Stimulated activated CD8-positive, alpha-beta memory T cell treated with anti-CD3 and anti-CD28 coated beads, Interleukin-7, amount 100 ng/mL, for 1 hour (primary cell): ENCODE measurements at regions not wholly inside any gene's neighbourhood (a gene's known extent, or its start where the extent isn't known, plus 50 kb on each side); places are given as distances from the start of the nearest gene placed in this dataset.
"Not testable (repeated sequence)": the region's sequence is repeated elsewhere in the genome, so short reads cannot be mapped to it uniquely, and the experiment has no call there.

Experiments
- DNase-seq, 2 donors: peaks; one replicate each; pipeline ENCODE4 v3.0.0-alpha.2; 2020; ENCODE audit warnings: low read depth in 2 of 2

DNA sequence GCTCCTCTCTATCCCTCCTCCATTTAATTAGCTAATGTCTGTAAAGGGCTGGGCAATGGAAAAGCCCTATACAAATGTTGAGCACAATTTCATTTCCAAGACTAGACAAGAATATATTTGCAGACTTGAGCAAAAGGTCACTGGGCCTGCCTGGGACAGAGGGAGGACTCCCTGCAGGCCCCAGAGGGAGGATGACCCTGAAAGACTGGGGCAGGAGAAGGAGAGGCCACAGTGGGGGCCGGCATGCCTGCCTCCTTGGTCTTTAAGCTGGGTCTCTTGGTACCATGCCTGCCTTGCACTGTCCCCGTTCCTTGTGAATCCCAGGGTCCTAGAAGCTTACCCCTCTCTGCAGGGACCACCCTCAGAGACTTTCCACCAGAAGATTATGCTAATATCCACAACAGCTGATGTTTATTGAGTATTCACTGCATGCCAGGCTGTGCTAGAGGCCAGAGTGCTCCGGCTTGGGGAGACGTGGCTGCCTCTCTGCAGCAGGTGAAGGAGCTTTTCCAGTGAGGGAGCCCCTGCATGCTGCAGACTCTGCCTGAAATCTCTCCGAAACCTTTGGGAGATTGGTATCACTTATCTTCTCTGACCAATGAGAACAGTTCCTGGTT lies 72.7 kb upstream of the HSPA9 start:
- DNase-seq: no peak

DNA sequence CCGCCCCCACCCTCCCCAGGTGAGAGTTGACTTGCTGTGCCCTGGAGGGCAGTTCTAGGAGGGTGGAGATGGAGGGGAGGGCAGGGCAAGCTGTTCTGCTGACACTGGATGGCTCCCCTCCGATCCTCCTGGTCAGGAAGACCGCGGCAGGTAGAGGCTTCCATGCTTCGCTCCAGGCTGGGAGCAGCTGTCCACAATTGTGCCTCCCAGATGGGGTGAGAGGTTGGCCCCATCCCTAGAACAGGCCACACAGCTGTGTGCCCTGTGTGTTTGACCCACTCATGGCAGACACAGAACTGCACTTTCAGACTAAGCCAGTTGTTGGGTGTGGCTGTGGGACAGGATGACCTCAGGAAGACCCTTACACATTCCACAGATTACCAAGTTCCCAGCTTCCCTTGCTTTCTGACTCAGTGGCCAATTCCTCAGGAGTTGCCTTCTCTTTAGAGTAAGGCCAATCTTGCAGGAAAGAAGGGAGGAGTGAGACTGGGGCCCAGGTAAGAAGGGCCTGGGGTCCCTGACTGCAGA lies 72.1 kb upstream of the HSPA9 start:
- no peak for DNase-seq

DNA sequence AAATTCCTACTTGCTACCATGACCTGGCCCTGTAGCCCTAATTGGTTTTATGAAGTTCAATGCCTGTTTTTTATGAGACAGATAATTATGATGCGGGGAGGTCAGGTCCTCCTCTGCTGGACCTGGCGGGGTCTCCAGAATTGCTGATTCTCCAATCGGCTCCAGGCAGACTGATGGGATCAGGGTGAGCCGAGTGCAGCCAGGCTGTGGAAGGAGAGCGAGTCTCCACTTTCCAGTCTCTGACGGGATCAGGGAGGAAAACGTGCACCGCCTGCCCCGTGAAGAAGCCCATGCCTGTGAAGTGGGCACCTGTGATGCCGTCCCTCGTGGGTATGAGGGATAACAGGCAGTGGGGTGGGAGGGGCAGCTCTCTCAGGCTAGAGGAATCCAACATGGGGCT lies 71.5 kb upstream of the HSPA9 start:
- no peak for DNase-seq

DNA sequence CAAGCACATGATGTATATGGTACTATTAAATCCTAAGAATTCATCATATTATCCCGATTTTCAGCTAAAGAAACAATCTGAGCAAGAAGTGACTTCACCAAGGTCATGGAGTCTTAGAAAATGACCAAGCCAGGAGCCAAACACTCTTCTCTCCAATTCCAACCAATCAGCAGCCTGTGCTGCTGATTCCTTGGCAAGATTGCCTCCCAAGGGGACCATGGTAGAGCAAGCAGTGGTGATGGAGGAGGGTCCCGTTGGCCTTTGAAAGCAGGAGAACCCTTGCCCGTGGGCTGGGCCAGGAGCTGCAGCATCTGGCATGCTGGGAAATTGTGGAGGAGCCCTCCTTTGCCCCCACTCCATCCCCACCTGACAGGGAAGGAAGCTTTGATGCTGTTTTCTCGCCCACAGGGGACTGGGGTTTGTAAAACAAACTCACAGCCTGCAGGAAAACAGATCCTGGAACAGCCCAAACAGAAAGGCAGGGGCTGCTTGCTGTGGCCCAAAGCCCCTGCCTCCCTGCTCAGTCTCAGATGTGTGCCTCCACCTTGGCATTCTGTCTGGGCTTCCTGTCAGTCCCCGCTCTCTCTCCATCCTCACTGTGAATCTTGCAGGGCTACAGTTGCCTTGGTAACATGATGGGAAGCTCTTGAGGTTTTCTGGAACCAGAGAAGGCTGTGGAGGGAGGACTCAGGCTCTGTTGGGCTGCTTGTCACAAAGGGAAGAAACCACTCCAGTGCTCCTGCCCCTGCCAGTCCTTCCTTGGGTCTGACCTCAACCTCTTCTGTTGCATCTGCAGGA lies 70.8 kb upstream of the HSPA9 start:
- DNase-seq: no peak

DNA sequence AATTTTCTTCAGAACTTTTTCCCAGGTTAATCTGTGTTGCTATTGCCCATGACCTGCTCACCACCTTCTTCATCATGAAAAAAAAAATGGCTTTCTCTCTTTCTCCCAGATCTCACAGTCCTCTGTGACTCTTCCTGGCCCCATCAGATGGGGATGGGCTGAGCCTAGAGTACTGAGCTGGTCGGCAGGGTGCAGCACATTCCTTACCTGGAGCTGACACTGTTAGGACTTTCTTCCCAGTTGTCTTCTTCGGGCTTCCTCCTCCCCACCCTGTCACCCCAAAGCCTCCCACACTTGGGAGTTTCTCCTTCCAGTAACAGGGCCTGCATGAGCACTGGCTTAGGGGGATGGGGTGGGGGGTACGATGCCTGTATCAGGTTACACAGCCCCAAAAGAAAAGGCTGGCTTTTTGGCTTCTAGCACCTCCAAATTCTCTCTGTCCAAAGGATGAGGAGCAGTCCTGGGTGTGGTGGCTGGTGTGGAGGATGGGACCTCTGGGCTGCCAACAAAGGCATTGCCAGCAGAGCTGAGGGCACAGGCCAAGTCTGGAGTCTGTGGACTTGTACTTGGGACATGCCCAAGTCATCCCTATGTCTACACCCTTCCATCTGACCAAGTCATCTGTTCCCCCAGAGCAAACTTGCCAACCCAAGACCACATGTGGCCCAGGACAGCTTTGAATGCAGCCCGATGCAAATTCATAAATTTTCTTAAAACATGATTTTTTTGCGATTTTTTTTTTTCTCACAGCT lies 68.0 kb upstream of the HSPA9 start:
- no peak for DNase-seq

DNA sequence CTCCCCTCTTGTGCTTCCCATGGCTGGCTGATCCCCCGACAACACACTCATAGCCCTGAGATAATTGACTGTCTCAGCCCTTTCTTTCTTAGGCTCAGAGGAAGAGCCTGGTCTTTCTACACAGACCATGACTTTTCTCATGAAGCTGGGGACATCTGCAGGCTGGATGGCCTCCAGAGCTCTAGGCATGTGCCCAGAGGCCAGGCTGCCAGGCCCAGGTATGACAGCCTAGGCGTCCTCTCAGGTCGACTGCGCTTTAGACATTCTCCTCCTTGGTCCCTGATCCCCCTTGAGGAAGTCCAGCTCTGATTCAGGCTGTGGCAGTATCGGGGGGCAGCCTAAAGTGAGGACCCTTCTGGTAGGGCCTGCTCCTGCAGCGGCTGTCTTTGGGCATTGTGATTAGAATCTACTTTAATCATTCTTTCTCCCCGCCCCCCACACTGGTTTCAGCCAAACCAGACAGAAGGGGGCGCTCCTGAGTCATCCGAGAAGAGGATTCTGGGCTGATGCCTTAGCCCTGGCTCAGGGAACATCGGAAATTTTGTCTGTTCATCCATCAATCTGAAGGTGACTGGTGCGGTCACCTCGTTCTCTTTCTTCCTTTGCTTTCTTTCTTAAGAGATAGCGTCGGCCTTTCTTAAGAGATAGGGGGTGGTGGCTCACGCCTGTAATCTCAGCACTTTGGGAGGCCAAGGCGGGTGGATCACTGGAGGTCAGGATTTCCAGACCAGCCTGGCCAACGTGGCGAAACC lies 66.5 kb upstream of the HSPA9 start:
- peak in 1 of 2 donors; percentile 57 for DNase-seq

DNA sequence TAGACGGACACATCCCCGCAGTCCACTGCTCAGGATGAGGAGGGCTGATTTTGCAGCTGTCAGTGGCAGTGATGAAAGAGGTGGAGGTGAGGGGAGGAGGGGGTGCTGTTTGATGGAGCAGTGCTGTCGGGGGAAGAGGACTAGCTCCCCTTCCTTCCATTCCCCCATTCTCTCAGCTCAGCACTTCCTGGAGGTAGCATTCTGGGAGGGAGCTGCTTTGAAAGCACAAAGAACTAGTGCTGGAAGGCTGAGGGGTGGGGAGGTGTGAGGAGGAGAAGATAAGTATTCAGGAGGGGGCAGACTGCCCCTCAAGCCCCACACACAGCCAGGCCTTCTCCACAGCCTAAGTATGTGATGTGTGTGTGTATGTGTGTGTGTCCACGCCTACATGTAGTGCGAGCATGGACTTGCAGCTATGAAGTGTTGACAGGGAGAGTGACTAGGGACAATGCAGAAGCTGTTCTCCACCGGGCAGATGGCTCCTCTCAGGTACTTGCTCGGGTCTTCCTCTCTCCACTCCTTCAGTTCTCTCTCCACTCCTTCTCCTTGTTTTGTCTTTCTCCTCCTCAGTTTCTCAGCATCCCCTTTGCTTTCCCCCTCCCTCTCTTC lies 65.5 kb upstream of the HSPA9 start:
- DNase-seq: no peak

DNA sequence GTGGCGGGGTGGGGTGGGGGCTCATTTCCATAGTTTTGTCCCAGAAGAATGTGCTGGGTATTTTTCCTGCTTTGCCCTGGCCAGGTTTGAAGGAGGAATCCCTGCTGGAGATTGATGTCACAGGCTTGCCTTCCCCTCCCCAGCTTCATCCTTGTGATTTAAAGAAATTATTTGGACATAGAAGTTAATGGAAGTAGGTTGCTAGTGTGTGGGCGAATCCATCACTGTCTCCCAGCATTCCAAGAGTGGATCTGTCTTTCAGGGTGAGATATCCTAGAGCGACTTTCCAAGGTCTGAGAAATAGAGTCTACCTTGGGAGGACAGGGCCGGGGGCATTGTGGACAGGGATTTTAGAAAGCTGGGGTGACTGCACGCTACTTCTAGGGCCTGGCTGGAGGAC lies 64.9 kb upstream of the HSPA9 start:
- no peak for DNase-seq

DNA sequence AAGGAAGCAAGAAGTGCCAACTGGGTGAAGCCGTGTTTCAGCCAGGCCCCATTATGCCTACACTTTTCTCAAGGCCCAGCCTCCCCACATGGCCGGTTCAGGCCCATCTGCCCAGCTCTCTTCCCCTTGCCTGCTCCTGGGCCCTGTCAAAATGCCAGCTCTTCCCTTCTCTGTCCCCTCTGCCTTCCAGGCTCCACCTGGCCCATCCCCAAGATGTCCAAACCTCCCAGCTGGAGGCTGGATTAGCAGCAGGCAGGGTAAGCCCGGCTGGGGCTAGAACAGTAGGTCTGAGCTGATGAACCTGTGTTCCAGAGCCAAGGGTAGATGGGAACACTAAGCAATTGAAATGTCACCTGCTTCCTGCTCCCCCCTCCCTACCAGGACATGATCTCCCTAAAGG lies 64.1 kb upstream of the HSPA9 start:
- DNase-seq: no peak

DNA sequence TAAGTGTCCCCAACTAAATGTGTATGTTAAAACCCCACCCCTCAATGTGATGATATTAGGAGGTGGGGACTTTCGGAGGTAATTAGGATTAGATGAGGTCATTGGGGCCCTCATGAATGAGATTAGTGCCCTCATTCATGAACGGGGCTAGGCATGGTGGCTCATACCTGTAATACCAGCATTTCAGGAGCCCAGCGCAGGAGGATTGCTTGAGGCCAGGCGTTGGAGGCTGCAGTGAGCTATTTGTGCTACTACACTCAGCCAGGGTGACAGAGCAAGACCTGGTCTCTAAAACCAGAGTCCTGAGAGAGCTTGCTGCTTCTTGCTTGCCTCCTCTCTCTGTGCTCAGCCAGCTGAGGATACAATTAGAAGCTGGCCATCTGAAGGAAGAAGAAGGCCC lies 62.1 kb upstream of the HSPA9 start:
- no peak for DNase-seq

DNA sequence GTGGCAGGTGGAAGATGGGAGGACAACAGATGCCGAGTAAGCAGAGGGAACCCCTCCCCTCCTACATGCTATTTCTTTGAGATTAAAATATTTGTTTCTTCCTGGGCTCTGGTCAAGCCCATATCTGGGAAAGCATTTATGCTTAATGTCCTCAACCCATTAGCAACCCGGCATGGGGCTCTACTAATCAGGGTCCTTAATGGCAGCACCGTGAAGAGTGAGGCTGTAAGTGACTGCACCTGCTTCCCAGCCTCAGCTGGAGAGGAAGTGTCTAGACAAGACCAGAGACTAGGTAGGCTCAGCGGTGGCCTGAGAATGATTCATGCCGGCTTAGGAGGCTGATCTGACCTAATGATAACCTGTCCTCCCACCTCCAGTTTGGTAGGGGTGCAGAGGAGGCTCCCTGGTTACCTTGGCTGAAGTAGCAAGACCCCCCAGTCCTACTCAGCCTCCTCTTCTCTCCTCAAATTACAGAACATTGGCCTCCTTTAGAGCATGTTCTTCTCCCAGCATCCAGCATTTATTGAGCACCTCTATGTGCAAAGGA lies 61.3 kb upstream of the HSPA9 start:
- no peak for DNase-seq

DNA sequence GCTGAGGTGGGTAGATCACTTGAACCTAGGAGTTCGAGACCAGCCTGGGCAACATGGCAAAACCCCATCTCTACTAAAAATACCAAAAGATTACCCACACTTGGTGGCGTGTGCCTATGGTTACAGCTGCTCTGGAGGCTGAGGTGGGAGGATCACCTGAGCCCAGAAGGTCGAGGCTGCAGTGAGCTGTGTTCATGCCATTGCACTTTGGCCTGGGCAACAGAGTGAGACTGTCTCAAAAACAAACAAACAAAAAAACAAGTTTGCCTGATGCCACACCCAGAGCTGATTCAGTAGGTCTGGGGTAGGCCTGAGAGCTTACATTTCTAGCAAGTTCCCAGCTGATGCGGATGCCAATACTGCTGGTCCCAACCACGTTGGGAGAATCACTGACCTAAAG lies 60.5 kb upstream of the HSPA9 start:
- DNase-seq: no peak

DNA sequence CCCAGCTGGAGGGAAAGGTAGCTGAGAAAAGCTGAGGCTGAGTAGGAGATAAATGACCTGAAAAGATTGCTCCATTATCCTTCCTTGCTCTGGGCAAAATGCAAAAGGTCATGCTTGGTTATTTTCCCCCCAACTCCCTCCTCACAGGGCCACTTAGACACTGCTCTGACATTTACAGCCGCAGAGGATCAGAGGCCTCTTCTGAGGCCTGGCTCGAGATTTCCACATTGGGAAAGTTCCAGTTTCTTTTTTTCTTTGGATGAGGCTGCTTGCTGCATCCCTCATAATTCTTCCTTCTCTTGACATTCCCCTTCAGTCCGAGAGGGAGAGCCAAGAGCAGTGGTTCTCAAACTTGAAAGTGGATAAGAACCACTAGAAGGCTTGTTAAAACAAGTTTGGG lies 60.1 kb upstream of the HSPA9 start:
- no peak for DNase-seq

DNA sequence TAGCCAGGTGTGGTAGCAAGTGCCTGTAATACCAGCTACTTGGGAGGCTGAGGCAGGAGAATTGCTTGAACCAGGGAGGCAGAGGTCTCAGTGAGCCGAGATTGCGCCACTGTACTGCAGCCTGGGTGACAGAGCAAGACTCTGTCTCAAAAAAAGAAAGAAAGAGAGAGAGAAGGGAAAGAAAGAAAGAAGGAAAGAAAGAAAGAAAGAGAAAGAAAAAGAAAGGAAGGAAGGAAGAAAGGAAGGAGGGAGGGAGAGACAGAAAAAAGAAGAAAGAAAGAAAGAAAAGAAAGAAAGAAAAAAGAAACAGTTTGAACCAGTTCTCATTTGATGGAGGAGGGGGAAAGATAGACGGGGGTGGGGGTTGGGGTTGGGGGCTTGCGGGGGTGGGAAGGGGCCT lies 59.6 kb upstream of the HSPA9 start:
- DNase-seq: not testable (repeated sequence)

DNA sequence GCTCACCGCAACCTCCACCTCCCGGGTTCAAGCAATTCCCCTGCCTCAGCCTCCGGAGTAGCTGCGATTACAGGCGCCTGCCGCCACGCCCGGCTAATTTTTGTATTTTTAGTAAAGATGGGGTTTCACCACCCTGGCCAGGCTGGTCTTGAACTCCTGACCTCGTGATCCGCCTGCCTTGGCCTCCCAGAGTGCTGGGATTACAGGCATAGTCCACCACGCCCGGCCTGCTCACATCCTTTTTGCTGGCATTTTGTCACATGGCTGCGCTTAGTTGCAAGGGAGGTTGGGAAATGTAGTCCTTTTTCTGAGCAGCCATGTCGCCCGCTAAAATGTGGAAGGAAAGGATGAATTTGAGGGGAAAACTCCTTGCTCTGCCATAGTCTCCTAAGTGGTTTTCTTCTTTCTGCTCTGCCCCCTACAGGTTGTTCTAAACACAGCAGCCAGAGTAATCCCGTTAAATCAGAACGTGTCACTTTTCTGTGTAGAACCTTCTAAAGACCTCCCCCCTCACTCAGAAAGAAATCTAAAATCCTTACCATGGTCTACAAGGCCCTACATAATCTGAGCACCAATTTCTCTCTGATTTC lies 57.8 kb upstream of the HSPA9 start:
- no peak for DNase-seq

DNA sequence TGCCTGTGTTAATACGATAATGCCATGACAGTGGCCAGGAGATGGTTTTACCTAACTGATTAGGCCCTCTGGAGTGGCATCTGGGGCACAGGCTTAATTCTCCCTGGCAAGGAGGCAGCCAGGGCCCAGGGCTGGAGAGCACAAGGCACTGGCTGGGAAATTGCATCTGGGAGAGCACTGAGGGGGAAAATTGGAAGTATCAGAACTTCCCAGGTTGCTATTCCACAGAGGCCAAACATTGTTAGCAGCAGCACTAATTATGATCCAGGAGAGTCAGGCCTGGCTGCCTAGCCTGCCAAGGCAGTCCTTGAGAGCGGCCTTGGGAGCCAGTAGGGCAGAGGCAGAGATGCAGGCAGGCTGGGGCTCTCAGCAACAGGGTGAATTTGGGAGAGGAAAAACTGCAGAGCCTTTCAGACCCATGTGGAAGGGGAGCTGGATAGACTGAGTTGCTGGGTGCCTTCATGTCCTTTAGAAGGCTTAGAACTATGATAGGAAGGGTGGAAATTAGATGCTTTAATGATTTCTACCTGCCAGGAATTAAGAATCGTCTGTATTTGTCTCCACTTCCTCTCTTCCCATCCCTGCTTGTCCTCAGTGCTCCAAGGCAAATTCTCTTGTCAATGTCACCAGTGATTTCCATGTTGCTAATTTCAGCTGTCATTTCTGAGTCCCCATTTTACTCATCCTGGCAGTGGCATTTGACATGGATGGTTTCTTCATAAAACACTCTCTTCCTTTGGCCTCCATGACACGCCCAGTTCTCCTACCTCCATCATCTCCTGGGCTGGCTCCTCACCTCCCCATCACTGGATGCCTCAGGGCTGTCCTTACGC lies 56.1 kb upstream of the HSPA9 start:
- DNase-seq: no peak

DNA sequence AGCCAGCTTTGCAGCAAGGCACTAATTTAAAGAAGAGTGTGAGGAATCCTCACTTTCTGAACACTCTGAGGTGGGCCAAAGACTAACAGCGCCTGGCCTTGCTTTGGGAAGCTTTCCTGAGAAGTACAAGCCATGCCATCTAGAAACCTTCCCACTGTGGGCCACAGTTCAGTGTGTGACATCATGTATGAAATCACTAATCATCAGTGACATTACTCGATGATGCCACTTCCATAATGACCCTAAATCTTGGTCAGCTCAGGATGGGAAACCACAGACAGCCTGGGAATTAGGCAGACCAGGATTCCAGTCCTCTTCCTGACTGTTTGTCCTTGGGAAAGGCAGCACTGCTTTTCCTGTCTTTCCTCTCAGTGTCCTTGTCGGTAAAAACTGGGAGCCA lies 54.2 kb upstream of the HSPA9 start:
- DNase-seq: no peak

DNA sequence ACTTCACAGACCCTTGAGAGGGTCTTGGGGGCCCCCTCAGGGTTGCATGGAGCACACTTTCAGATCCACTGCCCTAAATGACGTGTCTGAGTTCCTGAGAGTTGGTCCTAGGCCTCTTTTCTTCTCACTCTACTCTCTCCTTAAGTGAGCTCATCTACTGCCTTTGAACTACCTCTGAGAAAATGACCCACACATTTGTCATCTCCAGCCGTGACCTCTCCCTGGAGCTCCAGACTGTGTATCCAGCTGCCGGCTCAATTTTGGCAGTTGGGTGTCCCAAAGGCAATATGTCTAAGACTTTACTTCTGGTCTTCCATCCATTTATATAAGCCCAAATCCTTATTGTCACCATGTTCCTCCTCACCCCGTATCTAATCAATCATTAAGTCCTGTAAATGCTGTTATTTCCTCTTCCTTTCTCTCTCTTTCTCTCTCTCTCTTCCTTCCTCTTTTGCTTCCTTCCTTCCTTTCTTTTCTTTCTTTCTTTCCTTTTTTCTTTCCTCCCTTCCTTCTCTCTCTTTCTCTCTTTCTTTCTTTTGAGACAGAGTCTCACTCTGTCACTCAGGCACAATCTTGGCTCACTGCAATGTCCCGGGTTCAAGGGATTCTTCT lies 51.2 kb upstream of the HSPA9 start:
- DNase-seq: no peak

DNA sequence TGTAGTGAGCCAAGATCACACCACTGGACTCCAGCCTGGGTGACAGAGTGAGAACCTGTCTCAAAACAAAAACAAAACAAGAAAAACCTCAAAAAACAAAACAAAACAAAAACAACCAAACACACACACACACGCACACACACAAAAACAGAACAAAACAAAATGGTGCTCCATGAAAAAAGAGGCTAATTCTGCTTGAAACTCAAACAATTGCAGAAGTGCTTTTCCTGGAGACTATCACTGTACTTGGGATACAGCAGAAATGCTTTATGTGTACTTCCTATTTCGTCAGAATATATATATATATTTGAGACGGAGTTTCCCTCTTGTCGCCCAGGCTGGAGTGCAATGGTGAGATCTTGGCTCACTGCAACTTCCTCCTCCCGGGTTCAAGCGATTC lies 49.9 kb upstream of the HSPA9 start:
- no peak for DNase-seq
